Lung (tissue), 11 donors: ENCODE measurements at regions not wholly inside any gene's neighbourhood (a gene's known extent, or its start where the extent isn't known, plus 50 kb on each side); places are given as distances from the start of the nearest gene placed in this dataset.

Source experiments
- ATAC-seq: fragments of 200-7000 bp; cut with Tn5 transposase; one replicate; pipeline ENCODE4 v1.9.1; 2020; ENCODE audit warnings: moderate number of reproducible peaks; ENCODE audit not compliant: insufficient read depth, low FRiP score
- DNase-seq, 3 donors: peaks; one replicate each; pipeline ENCODE4 v3.0.0-alpha.2; 2013 to 2017
- H3K27ac ChIP-seq, 2 donors: one replicate each; pipeline ENCODE4 v1.5.1; 2013; ENCODE audit warnings: mild to moderate bottlenecking in 2 of 2, moderate library complexity in 2 of 2, control low read depth in 1 of 2, inconsistent platforms in 1 of 2, low read depth in 1 of 2, low read length in 1 of 2
- H3K27me3 ChIP-seq, 3 donors: one replicate each; pipeline ENCODE4 v1.5.1; 2013; ENCODE audit warnings: low read length in 2 of 3; ENCODE audit not compliant: control insufficient read depth in 3 of 3, insufficient read depth in 3 of 3
- H3K36me3 ChIP-seq, 4 donors: one replicate each; pipeline ENCODE4 v1.5.1; 2013; ENCODE audit warnings: low read length in 4 of 4, mild to moderate bottlenecking in 1 of 4, moderate library complexity in 1 of 4; ENCODE audit not compliant: control insufficient read depth in 4 of 4, insufficient read depth in 4 of 4
- H3K4me1 ChIP-seq, 5 donors: one replicate each; pipeline ENCODE4 v1.5.1; 2013; ENCODE audit warnings: low read length in 5 of 5, mild to moderate bottlenecking in 2 of 5, moderate library complexity in 1 of 5; ENCODE audit not compliant: control insufficient read depth in 5 of 5, insufficient read depth in 5 of 5
- H3K4me3 ChIP-seq: one replicate; pipeline ENCODE4 v1.5.1; 2013; ENCODE audit warnings: mild to moderate bottlenecking, control low read depth, moderate library complexity
- H3K9ac ChIP-seq, 2 donors: one replicate each; pipeline ENCODE4 v1.5.1; 2013; ENCODE audit warnings: low read length in 2 of 2, control low read depth in 1 of 2; ENCODE audit not compliant: insufficient read depth in 1 of 2
- H3K9me3 ChIP-seq, 4 donors: one replicate each; pipeline ENCODE4 v1.5.1; 2013; ENCODE audit warnings: low read length in 3 of 4, mild to moderate bottlenecking in 1 of 4, moderate library complexity in 1 of 4; ENCODE audit not compliant: control insufficient read depth in 4 of 4, insufficient read depth in 3 of 4
- WGBS, 2 donors: extraction: QIAGEN DNeasy Blood & Tissue Kit; methylation state at CpG; one replicate each; pipeline ENCODE4 v1.1.7; 2013; 5-methylcytosine and 5-hydroxymethylcytosine counted together
- TF ChIP-seq, protein P1 (sequence below): IDR thresholded peaks from 2 replicates; pipeline ENCODE4 v1.5.1; 2012; ENCODE audit warnings: mild to moderate bottlenecking; ENCODE audit errors: control extremely low read depth, extremely low read depth
- donor health status: control.
- donor health status: control.
- donor health status: Bipolar disorder and iron deficiency.
- donor health status: healthy.
- donor health status: DM: yes; HTN: yes; CAD: no.

- peak; percentile 37 to 75 (median 70) for DNase-seq
- WGBS, 2 donors, result 74 to 79% methylated on average over 3 of the region's 3 CpGs
Measured at GRCh38 chr6:112846681-112847080, 499.6 kb downstream of the RFPL4B start.

GRCh38 chr6:112851146-112851545 lies 504.0 kb downstream of the RFPL4B start:
- Histone ChIP-seq H3K27ac (no peak overlapping the region), H3K4me3 (no peak overlapping the region), H3K27me3 (no peaks in the 10 kb centered on the region), H3K9me3 (no peaks in the 10 kb centered on the region), H3K9ac (no peak overlapping the region), H3K4me1 (peaks cover 0 to 10% (median 0%) of the 10 kb centered on the region in 5 donors), H3K36me3 (no peaks in the 10 kb centered on the region)
- DNase-seq (peak in 2 of 3 donors; percentile 43 to 45), ATAC-seq (no peak)
- WGBS, 2 donors, result 43% methylated on average over 1 of the region's 1 CpG
- TF ChIP-seq, protein P1, sequence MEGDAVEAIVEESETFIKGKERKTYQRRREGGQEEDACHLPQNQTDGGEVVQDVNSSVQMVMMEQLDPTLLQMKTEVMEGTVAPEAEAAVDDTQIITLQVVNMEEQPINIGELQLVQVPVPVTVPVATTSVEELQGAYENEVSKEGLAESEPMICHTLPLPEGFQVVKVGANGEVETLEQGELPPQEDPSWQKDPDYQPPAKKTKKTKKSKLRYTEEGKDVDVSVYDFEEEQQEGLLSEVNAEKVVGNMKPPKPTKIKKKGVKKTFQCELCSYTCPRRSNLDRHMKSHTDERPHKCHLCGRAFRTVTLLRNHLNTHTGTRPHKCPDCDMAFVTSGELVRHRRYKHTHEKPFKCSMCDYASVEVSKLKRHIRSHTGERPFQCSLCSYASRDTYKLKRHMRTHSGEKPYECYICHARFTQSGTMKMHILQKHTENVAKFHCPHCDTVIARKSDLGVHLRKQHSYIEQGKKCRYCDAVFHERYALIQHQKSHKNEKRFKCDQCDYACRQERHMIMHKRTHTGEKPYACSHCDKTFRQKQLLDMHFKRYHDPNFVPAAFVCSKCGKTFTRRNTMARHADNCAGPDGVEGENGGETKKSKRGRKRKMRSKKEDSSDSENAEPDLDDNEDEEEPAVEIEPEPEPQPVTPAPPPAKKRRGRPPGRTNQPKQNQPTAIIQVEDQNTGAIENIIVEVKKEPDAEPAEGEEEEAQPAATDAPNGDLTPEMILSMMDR, result no peak

More at GRCh38 chr6:112846681-112847080, 499.6 kb downstream of the RFPL4B start:
- Histone ChIP-seq H3K27me3 (no peaks in the 10 kb centered on the region), H3K4me3 (no peak overlapping the region), H3K4me1 (peaks cover 0 to 20% (median 5%) of the 10 kb centered on the region in 5 donors), H3K9ac (no peak overlapping the region), H3K36me3 (no peaks in the 10 kb centered on the region), H3K9me3 (no peaks in the 10 kb centered on the region), H3K27ac (no peak overlapping the region)
- TF ChIP-seq, protein P1, result no peak
- no peak for ATAC-seq

- no peaks in the 10 kb centered on the region for H3K9me3 ChIP-seq
- peaks cover 0 to 3% (median 0%) of the 10 kb centered on the region in 5 donors for H3K4me1 ChIP-seq
- no peak overlapping the region for H3K27ac ChIP-seq
- ATAC-seq (no peak), DNase-seq (no peak)
- H3K4me3 ChIP-seq, result no peak overlapping the region
- H3K9ac ChIP-seq, result no peak overlapping the region
- 78 to 91% methylated on average over 2 of the region's 2 CpGs for WGBS, 2 donors
- no peaks in the 10 kb centered on the region for H3K27me3 ChIP-seq
- TF ChIP-seq, protein P1, result no peak
- H3K36me3 ChIP-seq, result no peaks in the 10 kb centered on the region
Measured at GRCh38 chr6:112853162-112853561, 506.0 kb downstream of the RFPL4B start.

GRCh38 chr6:112863753-112864152 lies 516.6 kb downstream of the RFPL4B start:
- Histone ChIP-seq H3K36me3 (no peaks in the 10 kb centered on the region), H3K27ac (no peak overlapping the region), H3K9me3 (no peaks in the 10 kb centered on the region), H3K4me3 (no peak overlapping the region), H3K27me3 (no peaks in the 10 kb centered on the region), H3K9ac (no peak overlapping the region), H3K4me1 (no peaks in the 10 kb centered on the region)
- WGBS, 2 donors, result 86 to 94% methylated on average over 1 of the region's 1 CpG
- TF ChIP-seq, protein P1, result no peak
- no peak for DNase-seq
- ATAC-seq, result no peak
